GM19397 (cell line): ENCODE measurements at regions not wholly inside any gene's neighbourhood (a gene's known extent, or its start where the extent isn't known, plus 50 kb on each side); places are given as distances from the start of the nearest gene placed in this dataset.

ENCODE experiments used
- ATAC-seq: cut with Tn5 transposase; IDR thresholded peaks from one replicate; pipeline ENCODE4 v1.9.1; 2021; ENCODE audit warnings: mild to moderate bottlenecking, moderate library complexity; ENCODE audit not compliant: unreplicated experiment

GRCh38 chr18:68469049-68469625 is 245.8 kb downstream of the TMX3 start:
- no peak for ATAC-seq

GRCh38 chr18:68467957-68468356 is 247.0 kb downstream of the TMX3 start:
- no peak for ATAC-seq

- ATAC-seq: no peak
These were observed 247.6 kb downstream of the TMX3 start for GRCh38 chr18:68467329-68467728.

- ATAC-seq: no peak
These were observed 248.2 kb downstream of the TMX3 start for GRCh38 chr18:68466672-68467071.

- no peak for ATAC-seq
These were observed 252.1 kb downstream of the TMX3 start for GRCh38 chr18:68462766-68463165.

- no peak for ATAC-seq
These were observed 252.8 kb downstream of the TMX3 start for GRCh38 chr18:68462148-68462547.

GRCh38 chr18:68461481-68462018 is 253.4 kb downstream of the TMX3 start:
- ATAC-seq: no peak

GRCh38 chr18:68459968-68460367 is 254.9 kb downstream of the TMX3 start:
- ATAC-seq: no peak

- no peak for ATAC-seq
These were observed 257.9 kb downstream of the TMX3 start for GRCh38 chr18:68456985-68457384.

GRCh38 chr18:68455229-68455603 is 259.7 kb downstream of the TMX3 start:
- ATAC-seq: no peak

GRCh38 chr18:68454511-68455228 is 260.2 kb downstream of the TMX3 start:
- no peak for ATAC-seq

- ATAC-seq: no peak
These were observed 265.6 kb downstream of the TMX3 start for GRCh38 chr18:68449292-68449691.

GRCh38 chr18:68448736-68449135 is 266.2 kb downstream of the TMX3 start:
- ATAC-seq: no peak

GRCh38 chr18:68447286-68447685 is 267.6 kb downstream of the TMX3 start:
- no peak for ATAC-seq

- ATAC-seq: no peak
These were observed 269.1 kb downstream of the TMX3 start for GRCh38 chr18:68445668-68446426.

- no peak for ATAC-seq
These were observed 269.8 kb downstream of the TMX3 start for GRCh38 chr18:68445136-68445535.

GRCh38 chr18:68441241-68441640 is 273.7 kb downstream of the TMX3 start:
- ATAC-seq: no peak

GRCh38 chr18:68440433-68440832 is 274.5 kb downstream of the TMX3 start:
- ATAC-seq: no peak

GRCh38 chr18:68439642-68440041 is 275.3 kb downstream of the TMX3 start:
- no peak for ATAC-seq

- no peak for ATAC-seq
These were observed 275.9 kb downstream of the TMX3 start for GRCh38 chr18:68438983-68439382.

- no peak for ATAC-seq
These were observed 276.4 kb downstream of the TMX3 start for GRCh38 chr18:68438536-68438935.

- no peak for ATAC-seq
These were observed 278.4 kb downstream of the TMX3 start for GRCh38 chr18:68436485-68436884.
